ENCODE measurements at regions not wholly inside any gene's neighbourhood (a gene's known extent, or its start where the extent isn't known, plus 50 kb on each side); places are given as distances from the start of the nearest gene placed in this dataset.

DNA sequence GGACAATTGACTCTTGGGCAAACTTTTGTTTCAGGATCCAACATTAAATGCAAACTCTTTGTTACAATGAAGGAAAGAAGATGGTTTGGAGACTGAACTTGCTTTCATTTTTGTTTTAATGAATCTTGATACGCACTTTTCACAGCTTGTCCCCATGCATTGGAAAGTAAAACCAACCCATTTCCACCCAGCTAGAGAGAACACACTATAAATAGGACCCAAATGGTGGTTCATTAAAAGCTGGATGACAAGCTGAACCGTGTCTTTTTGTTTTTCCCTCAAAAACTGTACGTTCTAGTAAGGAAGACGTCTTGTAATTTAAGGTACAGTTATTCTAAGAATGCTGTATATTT lies 95.3 kb upstream of the EGFL6 start:
- no peak for DNase-seq
- no peak overlapping the region for H3K27ac Mint-ChIP-seq
- TF ChIP-seq CTCF (IDR thresholded peaks at IDR 0.05): no peak
- no peak overlapping the region for H3K4me3 Mint-ChIP-seq
- no peaks in the 10 kb centered on the region for H3K36me3 Mint-ChIP-seq (ENCODE audit: low read depth)
- peaks cover 63% of the 10 kb centered on the region for H3K4me1 Mint-ChIP-seq
- peaks cover 5% of the 10 kb centered on the region for H3K27me3 Mint-ChIP-seq (ENCODE audit: low read depth, poor library complexity)
- H3K9me3 Mint-ChIP-seq: peaks cover 32% of the 10 kb centered on the region

DNA sequence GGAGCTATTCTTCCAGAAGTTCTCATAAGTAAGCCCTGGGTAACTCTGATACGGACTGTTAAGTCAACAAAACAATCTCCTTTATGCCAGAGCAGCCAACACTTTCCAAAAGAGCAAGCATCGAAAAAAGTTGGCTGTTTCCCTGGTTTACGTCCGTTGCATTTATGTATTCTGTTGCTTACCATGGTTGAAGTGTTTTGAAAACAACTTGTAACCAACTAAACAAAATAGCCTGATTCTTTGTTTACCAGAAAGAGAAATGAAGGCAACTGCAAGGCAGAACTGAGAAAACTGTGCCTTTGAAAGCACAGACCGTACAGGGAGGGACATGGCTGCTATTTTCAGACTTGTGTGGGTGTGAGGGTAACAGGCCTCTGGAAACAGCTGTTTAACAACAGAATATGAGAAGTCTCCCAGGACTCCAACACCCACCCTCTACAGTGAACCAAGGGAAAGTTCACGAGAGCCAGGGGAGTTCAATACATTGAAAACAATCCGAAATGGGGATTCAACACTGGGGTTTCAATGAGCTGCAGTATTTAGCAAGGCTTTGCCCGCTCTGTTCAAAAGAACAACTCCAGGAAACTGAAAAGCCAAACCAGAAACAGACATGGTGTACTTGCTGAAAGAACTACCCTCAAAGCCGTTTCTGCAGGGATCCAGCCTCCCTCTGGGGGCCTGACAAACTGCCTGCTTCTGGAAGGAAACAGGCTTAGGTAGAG lies 95.8 kb upstream of the EGFL6 start:
- Mint-ChIP-seq H3K4me3 (peak overlapping the region; percentile 0), H3K27me3 (ENCODE audit: low read depth, poor library complexity) (peaks cover 3% of the 10 kb centered on the region), H3K9me3 (peaks cover 32% of the 10 kb centered on the region), H3K27ac (peak overlapping the region; percentile 92), H3K36me3 (ENCODE audit: low read depth) (no peaks in the 10 kb centered on the region), H3K4me1 (peaks cover 60% of the 10 kb centered on the region)
- no peak for TF ChIP-seq CTCF (IDR thresholded peaks at IDR 0.05)
- DNase-seq: no peak

- Mint-ChIP-seq H3K9me3 (peaks cover 29% of the 10 kb centered on the region), H3K36me3 (ENCODE audit: low read depth) (no peaks in the 10 kb centered on the region), H3K27me3 (ENCODE audit: low read depth, poor library complexity) (peaks cover 3% of the 10 kb centered on the region), H3K4me1 (peaks cover 57% of the 10 kb centered on the region), H3K4me3 (peak overlapping the region; percentile 0), H3K27ac (no peak overlapping the region)
- DNase-seq: no peak
- no peak for TF ChIP-seq CTCF (IDR thresholded peaks at IDR 0.05)
These were observed 96.4 kb upstream of the EGFL6 start for GRCh38 chrX:13472975-13473374.

DNA sequence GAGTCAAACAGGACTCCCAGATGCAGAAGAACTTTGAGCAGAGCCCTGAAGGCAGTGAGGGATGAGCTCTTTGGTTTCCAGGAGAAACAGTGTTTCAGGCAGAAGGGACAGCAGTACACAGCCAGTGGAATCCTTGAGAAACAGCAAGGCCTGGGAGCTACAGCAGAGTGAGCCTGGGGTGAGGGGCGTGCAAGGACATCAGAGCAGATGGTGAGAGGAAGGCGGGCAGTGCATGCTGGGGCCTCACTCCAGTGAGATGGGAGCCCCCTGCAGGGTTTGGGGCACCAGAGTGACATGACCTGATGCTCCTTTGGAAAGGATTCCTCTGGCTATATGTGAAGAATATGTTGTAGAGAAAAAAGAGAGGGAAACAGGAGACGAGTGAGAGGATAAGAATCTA lies 98.1 kb upstream of the EGFL6 start:
- Mint-ChIP-seq H3K4me1 (peaks cover 58% of the 10 kb centered on the region), H3K9me3 (peaks cover 22% of the 10 kb centered on the region), H3K36me3 (ENCODE audit: low read depth) (no peaks in the 10 kb centered on the region), H3K4me3 (no peak overlapping the region), H3K27ac (peak overlapping the region; percentile 38), H3K27me3 (ENCODE audit: low read depth, poor library complexity) (peaks cover 3% of the 10 kb centered on the region)
- no peak for TF ChIP-seq CTCF (IDR thresholded peaks at IDR 0.05)
- DNase-seq: no peak

GRCh38 chrX:13470685-13470977 lies 98.8 kb upstream of the EGFL6 start:
- no peak overlapping the region for H3K4me3 Mint-ChIP-seq
- H3K36me3 Mint-ChIP-seq (ENCODE audit: low read depth): no peaks in the 10 kb centered on the region
- TF ChIP-seq CTCF (IDR thresholded peaks at IDR 0.05): no peak
- peaks cover 25% of the 10 kb centered on the region for H3K9me3 Mint-ChIP-seq
- peaks cover 3% of the 10 kb centered on the region for H3K27me3 Mint-ChIP-seq (ENCODE audit: low read depth, poor library complexity)
- no peak overlapping the region for H3K27ac Mint-ChIP-seq
- H3K4me1 Mint-ChIP-seq: peaks cover 56% of the 10 kb centered on the region
- no peak for DNase-seq

- Mint-ChIP-seq H3K27ac (no peak overlapping the region), H3K4me3 (no peak overlapping the region)
- DNase-seq: no peak
These were observed 99.3 kb upstream of the EGFL6 start for GRCh38 chrX:13469963-13470684.

More at GRCh38 chrX:13469963-13470684, 99.3 kb upstream of the EGFL6 start:
- Mint-ChIP-seq H3K36me3 (ENCODE audit: low read depth) (no peaks in the 10 kb centered on the region), H3K9me3 (peaks cover 27% of the 10 kb centered on the region), H3K27me3 (ENCODE audit: low read depth, poor library complexity) (peaks cover 3% of the 10 kb centered on the region), H3K4me1 (peaks cover 51% of the 10 kb centered on the region)
- TF ChIP-seq CTCF (IDR thresholded peaks at IDR 0.05): no peak

All from nephron progenitor cell (in vitro differentiated cells).